Neural progenitor cell (in vitro differentiated cells): ENCODE measurements at regions not wholly inside any gene's neighbourhood (a gene's known extent, or its start where the extent isn't known, plus 50 kb on each side); places are given as distances from the start of the nearest gene placed in this dataset.

ENCODE experiments used
- DNase-seq: peaks from one replicate; pipeline ENCODE4 v3.0.0-alpha.2; 2016; ENCODE audit warnings: low spot score
- H2AFZ ChIP-seq: fragments of 200-600 bp; sonication (generic); replicated peaks from 2 replicates; pipeline ENCODE4 v1.6.1; 2016; ENCODE audit warnings: antibody characterized with exemption
- H3F3A ChIP-seq: fragments of 200-600 bp; sonication (generic); 2 replicates; pipeline ENCODE4 v1.6.1; 2016; ENCODE audit warnings: antibody characterized with exemption, low read depth
- H3K27ac ChIP-seq: fragments of 200-600 bp; sonication (generic); 2 replicates; pipeline ENCODE4 v1.5.1; 2016; ENCODE audit warnings: mild to moderate bottlenecking
- H3K27me3 ChIP-seq: fragments of 200-600 bp; sonication (generic); 2 replicates; pipeline ENCODE4 v1.6.1; 2016; ENCODE audit warnings: mild to moderate bottlenecking, moderate library complexity
- H3K36me3 ChIP-seq: fragments of 200-600 bp; sonication (generic); 2 replicates; pipeline ENCODE4 v1.5.1; 2016
- H3K4me1 ChIP-seq: fragments of 200-600 bp; sonication (generic); 2 replicates; pipeline ENCODE4 v1.6.1; 2016; ENCODE audit warnings: mixed run types
- H3K4me2 ChIP-seq: fragments of 200-600 bp; sonication (generic); 2 replicates; pipeline ENCODE4 v1.6.1; 2016
- H3K4me3 ChIP-seq: fragments of 200-600 bp; sonication (generic); 2 replicates; pipeline ENCODE4 v1.5.1; 2016
- H3K79me2 ChIP-seq: fragments of 200-600 bp; sonication (generic); 2 replicates; pipeline ENCODE4 v1.6.1; 2016; ENCODE audit warnings: low read depth
- H3K9ac ChIP-seq: fragments of 200-600 bp; sonication (generic); 2 replicates; pipeline ENCODE4 v1.6.1; 2016
- H3K9me3 ChIP-seq: fragments of 200-600 bp; sonication (generic); 2 replicates; pipeline ENCODE4 v1.5.1; 2016; ENCODE audit warnings: low read depth
- H4K20me1 ChIP-seq: fragments of 200-600 bp; sonication (generic); 2 replicates; pipeline ENCODE4 v1.6.1; 2016; ENCODE audit warnings: low read depth
- H3K27ac Mint-ChIP-seq: 3 replicates; pipeline ENCODE4 v1.8.0; 2021; ENCODE audit warnings: mixed read lengths
- H3K27me3 Mint-ChIP-seq: 2 replicates; pipeline ENCODE4 v1.8.0; 2022; ENCODE audit warnings: low read depth, mild to moderate bottlenecking, inconsistent platforms, moderate library complexity, mixed read lengths; ENCODE audit not compliant: insufficient read depth
- H3K36me3 Mint-ChIP-seq: 3 replicates; pipeline ENCODE4 v1.8.0; 2021; ENCODE audit warnings: mixed read lengths
- H3K4me1 Mint-ChIP-seq: 3 replicates; pipeline ENCODE4 v1.8.0; 2021; ENCODE audit warnings: mixed read lengths
- H3K4me3 Mint-ChIP-seq: 3 replicates; pipeline ENCODE4 v1.8.0; 2021; ENCODE audit warnings: mild to moderate bottlenecking, moderate library complexity, mixed read lengths
- H3K9me3 Mint-ChIP-seq: 3 replicates; pipeline ENCODE4 v1.8.0; 2020; ENCODE audit warnings: mixed read lengths
- EZH2 ChIP-seq: fragments of 200-600 bp; sonication (generic); IDR thresholded peaks from 2 replicates; pipeline ENCODE4 v1.6.1; 2017; ENCODE audit warnings: antibody characterized with exemption, mild to moderate bottlenecking, moderate library complexity
- EZH2phosphoT487 ChIP-seq: fragments of 200-600 bp; sonication (generic); IDR thresholded peaks from 2 replicates; pipeline ENCODE4 v1.6.1; 2017; ENCODE audit warnings: antibody characterized with exemption
- TF ChIP-seq, protein P1 (sequence below): fragments of 200-600 bp; sonication (generic); IDR thresholded peaks from 2 replicates; pipeline ENCODE4 v1.5.1; 2017; ENCODE audit warnings: antibody characterized with exemption, mild to moderate bottlenecking

DNA sequence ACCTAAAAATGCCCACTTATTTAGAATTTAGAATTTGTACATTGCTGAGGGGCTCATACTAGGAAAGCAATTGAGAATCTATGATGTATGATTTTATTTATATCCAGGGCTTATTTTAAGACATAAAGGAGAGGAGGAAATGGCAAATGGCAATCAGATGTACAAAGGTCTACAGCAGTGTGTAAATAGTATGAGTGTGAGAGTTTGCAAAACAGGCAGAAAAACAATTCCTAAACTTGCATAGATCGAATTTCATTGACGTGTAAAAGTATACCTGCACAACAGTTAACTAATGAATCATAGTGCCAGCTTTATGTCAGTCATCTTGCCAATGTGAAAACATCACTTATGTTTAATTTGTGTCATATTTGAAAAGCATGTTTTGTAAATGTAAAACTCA is 718.7 kb upstream of the GCFC2 start:
- Histone ChIP-seq H3K4me1 (no peaks in the 10 kb centered on the region), H4K20me1 (no peaks in the 10 kb centered on the region), H3K9me3 (no peaks in the 10 kb centered on the region), H3K9ac (no peak overlapping the region), H3K4me3 (no peak overlapping the region), H3F3A (no peaks in the 10 kb centered on the region), H2AFZ (no peak overlapping the region), H3K36me3 (no peaks in the 10 kb centered on the region), H3K79me2 (no peaks in the 10 kb centered on the region), H3K4me2 (no peak overlapping the region), H3K27ac (no peak overlapping the region), H3K27me3 (no peaks in the 10 kb centered on the region)
- TF ChIP-seq EZH2phosphoT487 (no peak), EZH2 (no peak)
- TF ChIP-seq, protein P1, sequence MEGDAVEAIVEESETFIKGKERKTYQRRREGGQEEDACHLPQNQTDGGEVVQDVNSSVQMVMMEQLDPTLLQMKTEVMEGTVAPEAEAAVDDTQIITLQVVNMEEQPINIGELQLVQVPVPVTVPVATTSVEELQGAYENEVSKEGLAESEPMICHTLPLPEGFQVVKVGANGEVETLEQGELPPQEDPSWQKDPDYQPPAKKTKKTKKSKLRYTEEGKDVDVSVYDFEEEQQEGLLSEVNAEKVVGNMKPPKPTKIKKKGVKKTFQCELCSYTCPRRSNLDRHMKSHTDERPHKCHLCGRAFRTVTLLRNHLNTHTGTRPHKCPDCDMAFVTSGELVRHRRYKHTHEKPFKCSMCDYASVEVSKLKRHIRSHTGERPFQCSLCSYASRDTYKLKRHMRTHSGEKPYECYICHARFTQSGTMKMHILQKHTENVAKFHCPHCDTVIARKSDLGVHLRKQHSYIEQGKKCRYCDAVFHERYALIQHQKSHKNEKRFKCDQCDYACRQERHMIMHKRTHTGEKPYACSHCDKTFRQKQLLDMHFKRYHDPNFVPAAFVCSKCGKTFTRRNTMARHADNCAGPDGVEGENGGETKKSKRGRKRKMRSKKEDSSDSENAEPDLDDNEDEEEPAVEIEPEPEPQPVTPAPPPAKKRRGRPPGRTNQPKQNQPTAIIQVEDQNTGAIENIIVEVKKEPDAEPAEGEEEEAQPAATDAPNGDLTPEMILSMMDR: no peak
- no peak overlapping the region for H3K27ac Mint-ChIP-seq
- no peak for DNase-seq
- H3K27me3 Mint-ChIP-seq: no peaks in the 10 kb centered on the region
- no peak overlapping the region for H3K4me3 Mint-ChIP-seq
- no peaks in the 10 kb centered on the region for H3K4me1 Mint-ChIP-seq
- no peaks in the 10 kb centered on the region for H3K36me3 Mint-ChIP-seq
- no peaks in the 10 kb centered on the region for H3K9me3 Mint-ChIP-seq

GRCh38 chr2:76427452-76427851 is 716.7 kb upstream of the GCFC2 start:
- no peaks in the 10 kb centered on the region for H3K79me2 ChIP-seq
- H3K4me1 ChIP-seq: no peaks in the 10 kb centered on the region
- no peak overlapping the region for H3K9ac ChIP-seq
- TF ChIP-seq EZH2: no peak
- TF ChIP-seq EZH2phosphoT487: no peak
- TF ChIP-seq, protein P1: no peak
- Mint-ChIP-seq H3K27me3 (no peaks in the 10 kb centered on the region), H3K36me3 (no peaks in the 10 kb centered on the region), H3K4me1 (no peaks in the 10 kb centered on the region), H3K27ac (no peak overlapping the region), H3K4me3 (no peak overlapping the region), H3K9me3 (no peaks in the 10 kb centered on the region)
- H3K27ac ChIP-seq: no peak overlapping the region
- H3K4me2 ChIP-seq: no peak overlapping the region
- no peaks in the 10 kb centered on the region for H3K9me3 ChIP-seq
- H3K27me3 ChIP-seq: no peaks in the 10 kb centered on the region
- H3K4me3 ChIP-seq: no peak overlapping the region
- H3K36me3 ChIP-seq: no peaks in the 10 kb centered on the region
- no peak for DNase-seq
- H3F3A ChIP-seq: no peaks in the 10 kb centered on the region
- no peak overlapping the region for H2AFZ ChIP-seq
- H4K20me1 ChIP-seq: no peaks in the 10 kb centered on the region

DNA sequence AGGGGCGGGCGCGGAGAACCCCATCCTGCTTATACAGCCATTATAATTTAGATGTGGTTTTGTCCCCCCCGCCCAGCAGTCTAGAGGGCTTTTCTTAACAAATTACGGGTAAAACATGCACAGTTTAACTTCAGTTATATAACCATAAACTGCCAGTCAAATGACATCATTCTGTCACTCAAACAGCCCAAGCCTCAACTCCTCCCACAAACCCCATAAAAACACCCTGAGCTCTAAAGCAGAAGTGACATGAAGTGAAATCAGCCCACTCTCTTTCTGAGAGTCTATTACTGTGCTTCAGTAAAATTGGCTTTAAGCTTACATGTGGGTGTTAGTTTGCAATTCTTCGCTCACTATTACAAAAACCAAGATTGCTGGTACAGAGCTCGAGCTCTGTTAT is 705.1 kb upstream of the GCFC2 start:
- Histone ChIP-seq H2AFZ (no peak overlapping the region), H3K9ac (no peak overlapping the region), H3K4me2 (no peak overlapping the region), H3K4me3 (no peak overlapping the region), H3K27me3 (no peaks in the 10 kb centered on the region), H3F3A (no peaks in the 10 kb centered on the region), H3K9me3 (no peaks in the 10 kb centered on the region), H3K36me3 (no peaks in the 10 kb centered on the region), H4K20me1 (no peaks in the 10 kb centered on the region), H3K4me1 (no peaks in the 10 kb centered on the region), H3K27ac (no peak overlapping the region), H3K79me2 (no peaks in the 10 kb centered on the region)
- Mint-ChIP-seq H3K27ac (no peak overlapping the region), H3K36me3 (no peaks in the 10 kb centered on the region), H3K9me3 (no peaks in the 10 kb centered on the region), H3K4me3 (no peak overlapping the region), H3K27me3 (no peaks in the 10 kb centered on the region), H3K4me1 (peaks cover 6% of the 10 kb centered on the region)
- no peak for DNase-seq
- TF ChIP-seq EZH2phosphoT487 (no peak), EZH2 (no peak)
- TF ChIP-seq, protein P1: no peak

DNA sequence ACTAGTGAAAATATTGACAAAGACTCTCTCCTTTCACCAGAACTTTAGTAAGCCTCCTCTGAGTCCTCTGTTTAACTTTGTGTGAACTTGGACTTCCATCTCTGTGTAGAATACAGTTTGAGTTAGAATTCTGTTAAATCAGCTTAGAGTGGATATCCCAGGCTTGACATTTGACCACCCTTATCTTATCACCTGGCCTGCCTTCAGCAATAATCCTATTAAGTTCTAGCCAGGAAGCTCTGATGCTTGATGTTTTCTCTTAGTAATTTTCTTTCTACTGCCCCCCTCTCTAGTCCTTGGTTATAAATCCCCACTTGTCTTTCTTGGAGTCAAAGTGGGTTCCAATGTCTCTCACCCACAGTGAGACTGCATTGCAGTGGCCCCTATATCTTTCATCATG is 702.7 kb upstream of the GCFC2 start:
- Histone ChIP-seq H3K4me1 (no peaks in the 10 kb centered on the region), H3K27me3 (no peaks in the 10 kb centered on the region), H3K9ac (no peak overlapping the region), H3K9me3 (no peaks in the 10 kb centered on the region), H3K27ac (no peak overlapping the region), H3K4me3 (no peak overlapping the region), H4K20me1 (no peaks in the 10 kb centered on the region), H3F3A (no peaks in the 10 kb centered on the region), H2AFZ (no peak overlapping the region), H3K4me2 (no peak overlapping the region), H3K36me3 (no peaks in the 10 kb centered on the region), H3K79me2 (no peaks in the 10 kb centered on the region)
- Mint-ChIP-seq H3K36me3 (no peaks in the 10 kb centered on the region), H3K9me3 (no peaks in the 10 kb centered on the region), H3K4me1 (no peaks in the 10 kb centered on the region), H3K27ac (no peak overlapping the region), H3K27me3 (no peaks in the 10 kb centered on the region), H3K4me3 (no peak overlapping the region)
- no peak for DNase-seq
- TF ChIP-seq, protein P1: no peak
